ENCODE measurements at regions not wholly inside any gene's neighbourhood (a gene's known extent, or its start where the extent isn't known, plus 50 kb on each side); places are given as distances from the start of the nearest gene placed in this dataset.

DNA sequence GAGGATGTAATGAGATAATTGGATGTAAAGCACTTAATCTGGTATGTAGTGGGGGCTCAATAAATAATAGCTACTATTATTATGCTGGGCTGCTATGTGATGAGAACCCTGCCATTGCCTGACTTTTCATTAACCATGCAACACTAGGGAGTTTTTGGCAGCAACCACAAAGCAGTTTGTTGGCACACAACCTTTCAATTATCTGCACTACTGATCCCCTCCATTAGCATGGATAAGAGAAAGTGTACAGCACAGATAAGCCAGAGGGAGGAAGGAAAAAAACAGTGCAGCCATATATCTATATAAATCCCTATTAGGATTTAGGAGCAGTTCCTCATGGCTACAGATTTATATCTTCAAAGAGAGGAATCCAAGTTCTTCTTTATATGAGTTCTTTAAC, 498.5 kb downstream of the NUF2 start:
- no peak for TF ChIP-seq POLR2A (IDR thresholded peaks at IDR 0.05)
- TF ChIP-seq POLR2AphosphoS5 (IDR thresholded peaks at IDR 0.05) = no peak
- TF ChIP-seq, protein P1, sequence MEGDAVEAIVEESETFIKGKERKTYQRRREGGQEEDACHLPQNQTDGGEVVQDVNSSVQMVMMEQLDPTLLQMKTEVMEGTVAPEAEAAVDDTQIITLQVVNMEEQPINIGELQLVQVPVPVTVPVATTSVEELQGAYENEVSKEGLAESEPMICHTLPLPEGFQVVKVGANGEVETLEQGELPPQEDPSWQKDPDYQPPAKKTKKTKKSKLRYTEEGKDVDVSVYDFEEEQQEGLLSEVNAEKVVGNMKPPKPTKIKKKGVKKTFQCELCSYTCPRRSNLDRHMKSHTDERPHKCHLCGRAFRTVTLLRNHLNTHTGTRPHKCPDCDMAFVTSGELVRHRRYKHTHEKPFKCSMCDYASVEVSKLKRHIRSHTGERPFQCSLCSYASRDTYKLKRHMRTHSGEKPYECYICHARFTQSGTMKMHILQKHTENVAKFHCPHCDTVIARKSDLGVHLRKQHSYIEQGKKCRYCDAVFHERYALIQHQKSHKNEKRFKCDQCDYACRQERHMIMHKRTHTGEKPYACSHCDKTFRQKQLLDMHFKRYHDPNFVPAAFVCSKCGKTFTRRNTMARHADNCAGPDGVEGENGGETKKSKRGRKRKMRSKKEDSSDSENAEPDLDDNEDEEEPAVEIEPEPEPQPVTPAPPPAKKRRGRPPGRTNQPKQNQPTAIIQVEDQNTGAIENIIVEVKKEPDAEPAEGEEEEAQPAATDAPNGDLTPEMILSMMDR (IDR thresholded peaks at IDR 0.05) = no peak

Measured in prostate gland (tissue), 2 donors.